ENCODE measurements at regions not wholly inside any gene's neighbourhood (a gene's known extent, or its start where the extent isn't known, plus 50 kb on each side); places are given as distances from the start of the nearest gene placed in this dataset.

GRCh38 chr11:80724366-80724765 lies 1283.5 kb upstream of the TENM4 start:
- Histone ChIP-seq H3K27me3 (ENCODE audit: control insufficient read depth in 4 of 4, insufficient read depth in 4 of 4, low read length in 3 of 4) (no peaks in the 10 kb centered on the region), H3K4me1 (ENCODE audit: control insufficient read depth in 4 of 4, insufficient read depth in 4 of 4, low read length in 3 of 4) (no peaks in the 10 kb centered on the region), H3K9ac (ENCODE audit: low read depth in 1 of 2, low read length in 2 of 2) (no peak overlapping the region), H3K36me3 (ENCODE audit: control insufficient read depth in 4 of 4, insufficient read depth in 3 of 4, low read depth in 1 of 4, low read length in 3 of 4) (no peaks in the 10 kb centered on the region), H3K9me3 (ENCODE audit: control insufficient read depth in 4 of 4, low read length in 3 of 4) (no peaks in the 10 kb centered on the region), H3K4me3 (ENCODE audit: low read depth in 1 of 3, low read length in 3 of 3) (no peak overlapping the region), H3K27ac (ENCODE audit: low read depth in 1 of 2, low read length in 2 of 2) (no peak overlapping the region)
- DNase-seq (ENCODE audit: low spot score) = no peak
- TF ChIP-seq SP1 (IDR thresholded peaks at IDR 0.05) = no peak
- WGBS = 58% methylated on average over 2 of the region's 2 CpGs

DNA sequence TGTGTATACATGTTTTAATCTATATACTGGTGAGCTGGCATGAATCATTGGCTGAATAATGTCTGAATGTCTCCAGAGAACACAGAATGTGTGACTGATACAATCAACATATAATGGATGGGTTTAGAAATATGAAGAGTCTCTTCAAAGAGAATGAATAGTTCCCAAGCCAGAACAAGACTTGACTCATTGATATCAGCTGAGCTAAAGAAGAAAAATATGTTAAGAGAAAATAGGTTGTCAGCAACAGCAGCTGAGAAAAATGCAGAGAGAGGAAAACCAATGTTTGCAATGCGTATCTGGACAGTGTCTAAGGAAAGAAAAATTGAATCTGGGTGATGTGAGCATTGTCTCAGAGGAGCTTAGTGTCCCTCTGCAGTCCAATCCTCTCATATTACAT lies 1281.8 kb upstream of the TENM4 start:
- H3K9ac ChIP-seq (ENCODE audit: low read depth in 1 of 2, low read length in 2 of 2) = no peak overlapping the region
- no peaks in the 10 kb centered on the region for H3K9me3 ChIP-seq (ENCODE audit: control insufficient read depth in 4 of 4, low read length in 3 of 4)
- TF ChIP-seq MAX (IDR thresholded peaks at IDR 0.05) (no peak), SP1 (IDR thresholded peaks at IDR 0.05) (no peak), HNF4A (conservative IDR thresholded peaks at IDR 0.05) (no peak), RAD21 (IDR thresholded peaks at IDR 0.05) (no peak), GABPA (IDR thresholded peaks at IDR 0.05 in 1 of 2, conservative IDR thresholded peaks at IDR 0.05 in 1 of 2) (no peak), TAF1 (conservative IDR thresholded peaks at IDR 0.05) (no peak), ZBTB33 (IDR thresholded peaks at IDR 0.05) (no peak), JUND (IDR thresholded peaks at IDR 0.05) (no peak), HNF4G (IDR thresholded peaks at IDR 0.05) (no peak), YY1 (IDR thresholded peaks at IDR 0.05) (no peak), RXRA (IDR thresholded peaks at IDR 0.05) (no peak), FOXA1 (IDR thresholded peaks at IDR 0.05) (no peak)
- TF ChIP-seq, protein P1, sequence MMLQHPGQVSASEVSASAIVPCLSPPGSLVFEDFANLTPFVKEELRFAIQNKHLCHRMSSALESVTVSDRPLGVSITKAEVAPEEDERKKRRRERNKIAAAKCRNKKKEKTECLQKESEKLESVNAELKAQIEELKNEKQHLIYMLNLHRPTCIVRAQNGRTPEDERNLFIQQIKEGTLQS (IDR thresholded peaks at IDR 0.05) = no peak
- no peak overlapping the region for H3K4me3 ChIP-seq (ENCODE audit: low read depth in 1 of 3, low read length in 3 of 3)
- no peaks in the 10 kb centered on the region for H3K27me3 ChIP-seq (ENCODE audit: control insufficient read depth in 4 of 4, insufficient read depth in 4 of 4, low read length in 3 of 4)
- H3K36me3 ChIP-seq (ENCODE audit: control insufficient read depth in 4 of 4, insufficient read depth in 3 of 4, low read depth in 1 of 4, low read length in 3 of 4) = no peaks in the 10 kb centered on the region
- no peaks in the 10 kb centered on the region for H3K4me1 ChIP-seq (ENCODE audit: control insufficient read depth in 4 of 4, insufficient read depth in 4 of 4, low read length in 3 of 4)
- WGBS = 93% methylated on average over 1 of the region's 1 CpG
- DNase-seq (ENCODE audit: low spot score) = no peak
- H3K27ac ChIP-seq (ENCODE audit: low read depth in 1 of 2, low read length in 2 of 2) = no peak overlapping the region

DNA sequence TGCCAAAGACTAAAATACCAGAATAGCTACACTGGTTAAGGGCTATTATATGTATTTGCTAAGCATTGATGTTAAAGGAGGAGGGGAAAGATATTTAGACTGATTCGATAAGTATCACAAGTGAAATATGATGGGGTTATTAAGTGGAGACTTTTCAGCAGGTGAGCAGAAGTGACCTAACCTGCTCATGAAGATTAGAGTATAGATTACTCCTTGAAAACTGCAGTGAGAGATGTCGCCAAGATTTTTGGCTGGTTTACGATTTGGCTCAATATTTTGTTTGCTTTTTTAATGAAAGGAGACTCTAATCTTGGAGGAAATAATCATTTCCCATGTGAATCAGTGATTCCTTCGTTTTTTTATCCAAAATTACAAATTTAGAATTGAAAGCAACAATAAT lies 1279.5 kb upstream of the TENM4 start:
- Histone ChIP-seq H3K4me1 (ENCODE audit: control insufficient read depth in 4 of 4, insufficient read depth in 4 of 4, low read length in 3 of 4) (no peaks in the 10 kb centered on the region), H3K9me3 (ENCODE audit: control insufficient read depth in 4 of 4, low read length in 3 of 4) (no peaks in the 10 kb centered on the region), H3K27ac (ENCODE audit: low read depth in 1 of 2, low read length in 2 of 2) (no peak overlapping the region), H3K4me3 (ENCODE audit: low read depth in 1 of 3, low read length in 3 of 3) (no peak overlapping the region), H3K36me3 (ENCODE audit: control insufficient read depth in 4 of 4, insufficient read depth in 3 of 4, low read depth in 1 of 4, low read length in 3 of 4) (no peaks in the 10 kb centered on the region), H3K9ac (ENCODE audit: low read depth in 1 of 2, low read length in 2 of 2) (no peak overlapping the region), H3K27me3 (ENCODE audit: control insufficient read depth in 4 of 4, insufficient read depth in 4 of 4, low read length in 3 of 4) (no peaks in the 10 kb centered on the region)
- no peak for DNase-seq (ENCODE audit: low spot score)
- TF ChIP-seq, protein P1 (IDR thresholded peaks at IDR 0.05) = no peak
- no peak for TF ChIP-seq JUND (IDR thresholded peaks at IDR 0.05)
- no peak for TF ChIP-seq HNF4G (IDR thresholded peaks at IDR 0.05)
- TF ChIP-seq MAX (IDR thresholded peaks at IDR 0.05) = no peak
- no peak for TF ChIP-seq ZBTB33 (IDR thresholded peaks at IDR 0.05)
- TF ChIP-seq CTCF (IDR thresholded peaks at IDR 0.05; ENCODE audit: low read depth, low read length, missing input control) = no peak
- no peak for TF ChIP-seq HNF4A (conservative IDR thresholded peaks at IDR 0.05)
- no peak for TF ChIP-seq FOXA2 (IDR thresholded peaks at IDR 0.05)
- no peak for TF ChIP-seq RXRA (IDR thresholded peaks at IDR 0.05)
- TF ChIP-seq EGR1 (IDR thresholded peaks at IDR 0.05; ENCODE audit: low read depth in 2 of 2) = no peak
- TF ChIP-seq SP1 (IDR thresholded peaks at IDR 0.05) = no peak
- TF ChIP-seq TAF1 (conservative IDR thresholded peaks at IDR 0.05) = no peak
- no peak for TF ChIP-seq YY1 (IDR thresholded peaks at IDR 0.05)
- no peak for TF ChIP-seq GABPA (IDR thresholded peaks at IDR 0.05 in 1 of 2, conservative IDR thresholded peaks at IDR 0.05 in 1 of 2)
- TF ChIP-seq, protein P2, sequence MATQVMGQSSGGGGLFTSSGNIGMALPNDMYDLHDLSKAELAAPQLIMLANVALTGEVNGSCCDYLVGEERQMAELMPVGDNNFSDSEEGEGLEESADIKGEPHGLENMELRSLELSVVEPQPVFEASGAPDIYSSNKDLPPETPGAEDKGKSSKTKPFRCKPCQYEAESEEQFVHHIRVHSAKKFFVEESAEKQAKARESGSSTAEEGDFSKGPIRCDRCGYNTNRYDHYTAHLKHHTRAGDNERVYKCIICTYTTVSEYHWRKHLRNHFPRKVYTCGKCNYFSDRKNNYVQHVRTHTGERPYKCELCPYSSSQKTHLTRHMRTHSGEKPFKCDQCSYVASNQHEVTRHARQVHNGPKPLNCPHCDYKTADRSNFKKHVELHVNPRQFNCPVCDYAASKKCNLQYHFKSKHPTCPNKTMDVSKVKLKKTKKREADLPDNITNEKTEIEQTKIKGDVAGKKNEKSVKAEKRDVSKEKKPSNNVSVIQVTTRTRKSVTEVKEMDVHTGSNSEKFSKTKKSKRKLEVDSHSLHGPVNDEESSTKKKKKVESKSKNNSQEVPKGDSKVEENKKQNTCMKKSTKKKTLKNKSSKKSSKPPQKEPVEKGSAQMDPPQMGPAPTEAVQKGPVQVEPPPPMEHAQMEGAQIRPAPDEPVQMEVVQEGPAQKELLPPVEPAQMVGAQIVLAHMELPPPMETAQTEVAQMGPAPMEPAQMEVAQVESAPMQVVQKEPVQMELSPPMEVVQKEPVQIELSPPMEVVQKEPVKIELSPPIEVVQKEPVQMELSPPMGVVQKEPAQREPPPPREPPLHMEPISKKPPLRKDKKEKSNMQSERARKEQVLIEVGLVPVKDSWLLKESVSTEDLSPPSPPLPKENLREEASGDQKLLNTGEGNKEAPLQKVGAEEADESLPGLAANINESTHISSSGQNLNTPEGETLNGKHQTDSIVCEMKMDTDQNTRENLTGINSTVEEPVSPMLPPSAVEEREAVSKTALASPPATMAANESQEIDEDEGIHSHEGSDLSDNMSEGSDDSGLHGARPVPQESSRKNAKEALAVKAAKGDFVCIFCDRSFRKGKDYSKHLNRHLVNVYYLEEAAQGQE (IDR thresholded peaks at IDR 0.05) = no peak
- 59% methylated on average over 4 of the region's 4 CpGs for WGBS

Data from liver (tissue), 8 donors.